OCI-LY3 (cell line): ENCODE measurements at regions not wholly inside any gene's neighbourhood (a gene's known extent, or its start where the extent isn't known, plus 50 kb on each side); places are given as distances from the start of the nearest gene placed in this dataset.

ENCODE experiments used
- EZH2phosphoT487 ChIP-seq: fragments of 200-600 bp; shearing (Covaris generic); IDR thresholded peaks from 2 replicates; pipeline ENCODE4 v1.6.1; 2018; ENCODE audit warnings: antibody characterized with exemption, mixed run types, low read depth
- TF ChIP-seq, protein P1 (sequence below): fragments of 200-600, 300-600 bp; sonication (generic); IDR thresholded peaks from 2 replicates; pipeline ENCODE4 v1.5.1; 2014; ENCODE audit warnings: antibody characterized with exemption, low read length, low read depth

DNA sequence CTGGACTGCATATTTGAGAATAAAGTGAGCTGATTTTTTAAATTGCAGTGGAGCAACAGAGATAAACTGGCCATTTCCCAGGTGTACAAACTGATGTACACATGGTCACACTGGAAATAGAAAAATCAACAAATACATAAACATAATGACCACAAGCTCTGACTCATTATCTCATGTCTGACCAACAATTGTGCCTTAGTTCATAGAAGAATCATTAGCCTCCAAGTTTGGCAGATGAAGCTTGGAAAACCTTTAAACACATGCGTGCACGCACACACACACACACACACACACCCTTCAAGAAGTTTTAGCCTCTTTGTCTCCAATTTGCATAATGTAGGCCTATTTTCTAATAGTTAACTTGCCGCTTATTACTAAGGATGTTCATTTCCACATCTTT, 308.9 kb upstream of the POM121L12 start:
- TF ChIP-seq, protein P1, sequence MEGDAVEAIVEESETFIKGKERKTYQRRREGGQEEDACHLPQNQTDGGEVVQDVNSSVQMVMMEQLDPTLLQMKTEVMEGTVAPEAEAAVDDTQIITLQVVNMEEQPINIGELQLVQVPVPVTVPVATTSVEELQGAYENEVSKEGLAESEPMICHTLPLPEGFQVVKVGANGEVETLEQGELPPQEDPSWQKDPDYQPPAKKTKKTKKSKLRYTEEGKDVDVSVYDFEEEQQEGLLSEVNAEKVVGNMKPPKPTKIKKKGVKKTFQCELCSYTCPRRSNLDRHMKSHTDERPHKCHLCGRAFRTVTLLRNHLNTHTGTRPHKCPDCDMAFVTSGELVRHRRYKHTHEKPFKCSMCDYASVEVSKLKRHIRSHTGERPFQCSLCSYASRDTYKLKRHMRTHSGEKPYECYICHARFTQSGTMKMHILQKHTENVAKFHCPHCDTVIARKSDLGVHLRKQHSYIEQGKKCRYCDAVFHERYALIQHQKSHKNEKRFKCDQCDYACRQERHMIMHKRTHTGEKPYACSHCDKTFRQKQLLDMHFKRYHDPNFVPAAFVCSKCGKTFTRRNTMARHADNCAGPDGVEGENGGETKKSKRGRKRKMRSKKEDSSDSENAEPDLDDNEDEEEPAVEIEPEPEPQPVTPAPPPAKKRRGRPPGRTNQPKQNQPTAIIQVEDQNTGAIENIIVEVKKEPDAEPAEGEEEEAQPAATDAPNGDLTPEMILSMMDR: no peak
- no peak for TF ChIP-seq EZH2phosphoT487
